ENCODE measurements at regions not wholly inside any gene's neighbourhood (a gene's known extent, or its start where the extent isn't known, plus 50 kb on each side); places are given as distances from the start of the nearest gene placed in this dataset.

- TF ChIP-seq CTCF (tag by site-specific recombination; IDR thresholded peaks at IDR 0.05): no peak
- TF ChIP-seq ZNF514 (tag by site-specific recombination; IDR thresholded peaks at IDR 0.05): no peak
- no peak for TF ChIP-seq ZNF530 (tag by site-specific recombination; IDR thresholded peaks at IDR 0.05; ENCODE audit: low read depth)
- TF ChIP-seq ZBTB20 (tag by site-specific recombination; IDR thresholded peaks at IDR 0.05): no peak
- no peak for TF ChIP-seq ZBTB6 (tag by site-specific recombination; IDR thresholded peaks at IDR 0.05)
- no peak for TF ChIP-seq ZNF785 (tag by site-specific recombination; IDR thresholded peaks at IDR 0.05)
- TF ChIP-seq PATZ1 (tag by site-specific recombination; IDR thresholded peaks at IDR 0.05): no peak
- TF ChIP-seq ZBTB17 (tag by site-specific recombination; IDR thresholded peaks at IDR 0.05): no peak
- no peak for TF ChIP-seq ZNF274 (IDR thresholded peaks at IDR 0.05; ENCODE audit: low read length)
- TF ChIP-seq ZNF274 (tag by site-specific recombination; IDR thresholded peaks at IDR 0.05; ENCODE audit: borderline replicate concordance): no peak
These were observed 807.9 kb upstream of the ARGLU1 start for GRCh38 chr13:107375701-107376340.
